ENCODE measurements at regions not wholly inside any gene's neighbourhood (a gene's known extent, or its start where the extent isn't known, plus 50 kb on each side); places are given as distances from the start of the nearest gene placed in this dataset.
"Not testable (repeated sequence)": the region's sequence is repeated elsewhere in the genome, so short reads cannot be mapped to it uniquely, and the experiment has no call there.

DNA sequence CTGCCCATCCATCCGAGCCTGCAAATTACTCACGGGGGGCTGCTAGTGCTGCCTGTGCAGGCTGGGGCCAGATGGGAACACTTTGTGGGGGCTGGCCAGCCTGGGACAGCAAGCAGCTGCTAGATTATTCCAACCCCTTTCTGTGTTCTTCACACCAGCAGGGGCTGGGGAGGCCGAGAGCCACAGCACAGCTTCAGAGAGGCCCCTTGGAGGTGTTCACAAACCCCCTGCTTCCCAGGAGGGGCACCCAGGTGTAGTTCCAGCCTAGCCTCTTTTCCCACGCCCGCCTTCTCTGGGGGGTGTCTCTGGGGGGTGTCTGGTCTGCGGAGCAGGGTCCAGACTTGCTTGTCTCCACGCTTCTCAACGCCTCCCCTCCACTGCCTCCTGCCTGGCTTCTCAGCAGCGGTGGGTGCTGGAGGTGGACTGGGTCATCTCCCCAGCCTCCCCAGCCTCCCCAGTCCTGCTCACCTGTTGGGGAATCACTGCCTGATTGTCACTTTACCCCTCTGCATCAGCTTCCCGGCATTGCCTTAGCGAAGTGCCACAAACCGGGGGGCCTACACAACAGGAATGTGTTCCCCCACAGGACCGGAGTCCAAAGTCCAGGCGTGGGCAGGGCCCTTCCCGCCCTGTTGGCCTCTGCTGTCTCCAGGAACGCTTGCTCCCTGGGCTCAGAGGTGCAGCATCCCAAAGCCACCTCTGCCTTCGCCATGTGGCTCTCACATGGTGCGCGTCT is 74.0 kb upstream of the EN2 start:
- no peak overlapping the region for H3K4me3 ChIP-seq (ENCODE audit: low read depth, low read length)
- TF ChIP-seq, protein P1, sequence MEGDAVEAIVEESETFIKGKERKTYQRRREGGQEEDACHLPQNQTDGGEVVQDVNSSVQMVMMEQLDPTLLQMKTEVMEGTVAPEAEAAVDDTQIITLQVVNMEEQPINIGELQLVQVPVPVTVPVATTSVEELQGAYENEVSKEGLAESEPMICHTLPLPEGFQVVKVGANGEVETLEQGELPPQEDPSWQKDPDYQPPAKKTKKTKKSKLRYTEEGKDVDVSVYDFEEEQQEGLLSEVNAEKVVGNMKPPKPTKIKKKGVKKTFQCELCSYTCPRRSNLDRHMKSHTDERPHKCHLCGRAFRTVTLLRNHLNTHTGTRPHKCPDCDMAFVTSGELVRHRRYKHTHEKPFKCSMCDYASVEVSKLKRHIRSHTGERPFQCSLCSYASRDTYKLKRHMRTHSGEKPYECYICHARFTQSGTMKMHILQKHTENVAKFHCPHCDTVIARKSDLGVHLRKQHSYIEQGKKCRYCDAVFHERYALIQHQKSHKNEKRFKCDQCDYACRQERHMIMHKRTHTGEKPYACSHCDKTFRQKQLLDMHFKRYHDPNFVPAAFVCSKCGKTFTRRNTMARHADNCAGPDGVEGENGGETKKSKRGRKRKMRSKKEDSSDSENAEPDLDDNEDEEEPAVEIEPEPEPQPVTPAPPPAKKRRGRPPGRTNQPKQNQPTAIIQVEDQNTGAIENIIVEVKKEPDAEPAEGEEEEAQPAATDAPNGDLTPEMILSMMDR (IDR thresholded peaks at IDR 0.05; ENCODE audit: low read depth, low read length): no peak

DNA sequence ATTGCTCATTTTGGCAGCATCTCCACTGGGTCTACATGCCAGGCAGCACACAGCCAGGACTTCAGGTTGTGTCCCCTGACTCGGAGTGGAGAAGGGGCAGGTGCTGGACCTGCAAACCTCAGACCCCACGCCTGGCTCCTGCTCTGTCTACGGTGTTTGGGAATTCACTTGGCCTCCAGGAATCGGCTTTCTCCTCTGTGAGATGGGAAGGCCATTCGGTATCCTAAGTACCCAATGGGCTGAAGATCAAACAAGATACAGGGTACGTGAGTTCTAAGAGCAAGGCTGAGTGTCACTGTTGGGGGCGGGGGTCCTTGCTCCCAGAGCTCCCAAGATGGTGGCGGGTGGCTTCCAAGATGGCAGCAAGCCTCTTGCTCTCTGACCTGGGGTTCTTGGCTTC is 73.2 kb upstream of the EN2 start:
- TF ChIP-seq, protein P1 (IDR thresholded peaks at IDR 0.05; ENCODE audit: low read depth, low read length): no peak
- H3K4me3 ChIP-seq (ENCODE audit: low read depth, low read length): no peak overlapping the region

DNA sequence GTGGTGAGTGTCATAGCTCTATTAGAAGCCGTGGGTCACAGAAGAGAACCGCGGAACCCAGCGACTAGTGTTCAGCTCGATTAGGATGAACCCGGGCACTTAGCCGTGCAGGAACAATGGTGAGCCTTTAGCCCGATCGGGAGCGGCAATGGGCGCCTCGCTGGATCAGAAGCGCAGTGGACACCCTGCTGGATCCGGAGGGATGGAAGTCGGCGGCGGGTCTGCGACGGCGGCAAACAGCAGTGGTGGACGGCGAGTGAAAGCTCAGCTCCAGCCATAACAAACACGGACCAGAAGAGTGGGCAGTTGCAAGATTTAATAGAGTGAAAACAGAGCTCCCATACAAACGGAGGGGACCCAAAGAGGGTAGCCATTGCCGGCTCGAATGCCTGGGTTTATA is 72.7 kb upstream of the EN2 start:
- H3K4me3 ChIP-seq (ENCODE audit: low read depth, low read length): not testable (repeated sequence)

DNA sequence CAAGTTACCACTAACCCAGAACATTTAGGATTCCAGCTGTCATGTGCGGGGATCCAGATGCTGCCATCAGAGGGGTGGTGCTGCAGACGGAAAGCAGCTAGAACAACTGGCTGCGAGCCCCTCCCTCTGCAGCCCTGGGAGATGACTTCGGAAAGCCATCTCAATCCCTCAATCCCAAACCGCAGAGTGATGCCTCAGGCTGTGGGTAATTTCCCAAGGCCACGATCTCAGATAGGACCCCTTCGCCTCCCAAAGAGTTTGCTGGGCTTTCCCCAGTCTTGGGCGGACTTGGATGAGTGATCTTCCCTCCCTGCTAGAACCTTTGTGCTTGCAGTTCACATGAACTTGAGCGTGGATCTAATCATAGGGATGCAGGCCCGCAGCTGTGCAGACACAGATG is 71.3 kb upstream of the EN2 start:
- TF ChIP-seq, protein P1 (IDR thresholded peaks at IDR 0.05; ENCODE audit: low read depth, low read length): no peak

DNA sequence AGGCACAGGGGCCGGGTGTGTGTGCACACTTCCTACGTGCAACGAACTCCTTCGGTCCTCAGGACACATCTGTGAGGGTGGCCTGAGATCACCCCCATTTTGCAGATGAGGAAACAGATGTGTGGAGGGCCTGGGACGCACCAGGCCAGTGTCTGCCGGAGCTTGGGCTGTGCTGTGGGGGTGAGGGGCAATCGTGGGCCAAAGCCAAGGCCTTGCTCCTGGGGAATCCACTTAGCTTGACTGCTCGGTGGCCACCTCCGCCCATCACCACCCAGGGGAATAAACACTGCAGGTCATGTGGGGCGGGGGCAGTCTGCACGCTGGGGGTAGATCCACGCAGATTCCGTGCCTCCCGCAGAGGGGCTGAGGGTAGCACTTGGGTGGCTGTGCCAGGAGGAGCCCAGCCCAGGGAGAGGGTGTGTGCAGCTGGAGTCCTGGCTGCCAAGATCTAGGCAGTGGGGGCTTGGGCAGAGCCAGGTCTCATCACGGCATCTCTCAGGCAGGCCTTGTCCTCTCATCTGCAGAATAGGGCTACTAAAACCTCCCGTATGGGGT is 70.8 kb upstream of the EN2 start:
- no peak overlapping the region for H3K4me3 ChIP-seq (ENCODE audit: low read depth, low read length)
- TF ChIP-seq, protein P1 (IDR thresholded peaks at IDR 0.05; ENCODE audit: low read depth, low read length): no peak

More for the DNA sequence above, 71.3 kb upstream of the EN2 start:
- no peak overlapping the region for H3K4me3 ChIP-seq (ENCODE audit: low read depth, low read length)

DNA sequence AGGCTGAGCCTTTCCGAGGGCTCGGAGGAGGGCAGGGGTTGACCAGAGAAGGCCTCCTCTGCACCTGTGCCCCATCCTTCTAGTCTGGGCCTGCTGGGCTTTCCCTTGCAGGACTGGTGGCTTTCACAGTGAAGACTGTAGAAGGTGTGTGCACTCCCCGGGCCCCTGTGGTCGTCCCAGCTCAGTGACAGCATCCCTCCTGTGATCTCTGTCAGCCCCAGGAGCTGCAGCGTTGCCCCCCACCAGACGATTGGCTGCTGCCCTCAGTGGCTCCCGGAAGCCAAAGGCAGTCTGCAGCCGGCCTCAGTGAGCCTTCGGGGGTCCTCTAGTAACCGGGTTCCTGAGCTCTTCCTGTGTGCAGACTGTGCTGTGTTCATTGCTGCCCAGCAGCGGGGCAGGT is 69.4 kb upstream of the EN2 start:
- TF ChIP-seq, protein P1 (IDR thresholded peaks at IDR 0.05; ENCODE audit: low read depth, low read length): no peak
- no peak overlapping the region for H3K4me3 ChIP-seq (ENCODE audit: low read depth, low read length)

DNA sequence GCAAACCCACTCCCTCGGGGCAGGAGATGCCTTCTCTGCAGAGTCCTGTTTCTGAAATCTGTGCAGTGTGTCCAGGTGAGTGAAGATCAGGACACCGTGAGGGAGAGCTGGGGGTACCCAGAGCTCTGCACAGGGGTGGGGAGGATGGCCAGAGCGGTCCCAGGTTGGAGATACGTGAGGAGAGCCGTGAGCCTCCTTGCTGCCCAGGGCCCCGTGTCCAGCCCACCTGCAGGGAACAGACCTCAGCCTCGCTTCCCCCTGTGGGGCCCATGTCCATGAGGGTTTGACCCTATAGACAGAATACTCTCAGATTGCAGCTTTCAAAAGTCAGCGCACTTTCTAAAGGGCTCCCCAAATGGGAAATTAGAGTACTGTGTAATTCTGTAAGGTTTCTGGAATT is 66.5 kb upstream of the EN2 start:
- TF ChIP-seq, protein P1 (IDR thresholded peaks at IDR 0.05; ENCODE audit: low read depth, low read length): no peak
- H3K4me3 ChIP-seq (ENCODE audit: low read depth, low read length): no peak overlapping the region

Data from WI38 (cell line).